Activated CD4-positive, alpha-beta memory T cell treated with anti-CD3 and anti-CD28 coated beads for 36 hours (primary cell): ENCODE measurements at regions not wholly inside any gene's neighbourhood (a gene's known extent, or its start where the extent isn't known, plus 50 kb on each side); places are given as distances from the start of the nearest gene placed in this dataset.
"Not testable (repeated sequence)": the region's sequence is repeated elsewhere in the genome, so short reads cannot be mapped to it uniquely, and the experiment has no call there.

ENCODE experiments used
- CTCF ChIA-PET: fragments of 350-600 bp; sonication (Branson Sonifier 250); formaldehyde crosslinking; loops from one replicate; lab custom pipeline; 2021; ENCODE audit warnings: antibody characterized with exemption, inconsistent platforms; lab: Charles Lee
- POLR2A ChIA-PET: fragments of 350-600 bp; sonication (Branson Sonifier 250); formaldehyde crosslinking; loops from one replicate; lab custom pipeline; 2021; ENCODE audit warnings: antibody characterized with exemption; lab: Charles Lee
- DNase-seq: peaks from one replicate; pipeline ENCODE4 v3.0.0-alpha.2; 2020
- H3K27ac Mint-ChIP-seq: one replicate; pipeline ENCODE4 v1.8.0; 2021; ENCODE audit warnings: mixed read lengths
- H3K27me3 Mint-ChIP-seq: one replicate; pipeline ENCODE4 v1.8.0; 2021; ENCODE audit warnings: mixed read lengths
- H3K36me3 Mint-ChIP-seq: one replicate; pipeline ENCODE4 v1.8.0; 2021; ENCODE audit warnings: mixed read lengths
- H3K4me1 Mint-ChIP-seq: one replicate; pipeline ENCODE4 v1.8.0; 2021; ENCODE audit warnings: low read depth, mixed read lengths
- H3K4me3 Mint-ChIP-seq: one replicate; pipeline ENCODE4 v1.8.0; 2021; ENCODE audit warnings: mild to moderate bottlenecking, mixed read lengths
- H3K9me3 Mint-ChIP-seq: one replicate; pipeline ENCODE4 v1.8.0; 2021; ENCODE audit warnings: mixed read lengths
- intact Hi-C: fragments of 100-400 bp; cut with micrococcal nuclease; formaldehyde crosslinking; loops from one replicate; pipeline ENCODE4 v1.15.1; 2023

- no peak for DNase-seq
- intact Hi-C loops, result no loop called here
- no peaks in the 10 kb centered on the region for H3K9me3 Mint-ChIP-seq
- no peak overlapping the region for H3K4me3 Mint-ChIP-seq
- ChIA-PET CTCF (no interaction called here), POLR2A (no interaction called here)
- no peaks in the 10 kb centered on the region for H3K36me3 Mint-ChIP-seq
- no peak overlapping the region for H3K27ac Mint-ChIP-seq
- no peaks in the 10 kb centered on the region for H3K4me1 Mint-ChIP-seq
- peaks cover 2% of the 10 kb centered on the region for H3K27me3 Mint-ChIP-seq
These were observed 70.4 kb downstream of the TDRD15 start for GRCh38 chr2:21194147-21194546.

GRCh38 chr2:21194858-21195271 lies 71.1 kb downstream of the TDRD15 start:
- ChIA-PET POLR2A (no interaction called here), CTCF (no interaction called here)
- H3K27me3 Mint-ChIP-seq, result peaks cover 2% of the 10 kb centered on the region
- intact Hi-C loops, result no loop called here
- H3K4me3 Mint-ChIP-seq, result no peak overlapping the region
- H3K9me3 Mint-ChIP-seq, result no peaks in the 10 kb centered on the region
- H3K4me1 Mint-ChIP-seq, result no peaks in the 10 kb centered on the region
- H3K36me3 Mint-ChIP-seq, result no peaks in the 10 kb centered on the region
- DNase-seq, result no peak
- H3K27ac Mint-ChIP-seq, result no peak overlapping the region

- no peak for DNase-seq
- POLR2A ChIA-PET, result no interaction called here
- Mint-ChIP-seq H3K4me3 (no peak overlapping the region), H3K4me1 (no peaks in the 10 kb centered on the region), H3K9me3 (no peaks in the 10 kb centered on the region), H3K36me3 (no peaks in the 10 kb centered on the region), H3K27me3 (peaks cover 2% of the 10 kb centered on the region), H3K27ac (no peak overlapping the region)
- CTCF ChIA-PET, result no interaction called here
- intact Hi-C loops, result no loop called here
These were observed 71.6 kb downstream of the TDRD15 start for GRCh38 chr2:21195326-21195725.

- no peaks in the 10 kb centered on the region for H3K36me3 Mint-ChIP-seq
- intact Hi-C loops, result no loop called here
- ChIA-PET CTCF (no interaction called here), POLR2A (no interaction called here)
- no peaks in the 10 kb centered on the region for H3K9me3 Mint-ChIP-seq
- no peak overlapping the region for H3K4me3 Mint-ChIP-seq
- no peaks in the 10 kb centered on the region for H3K4me1 Mint-ChIP-seq
- DNase-seq, result no peak
- no peak overlapping the region for H3K27ac Mint-ChIP-seq
- H3K27me3 Mint-ChIP-seq, result no peaks in the 10 kb centered on the region
These were observed 74.9 kb downstream of the TDRD15 start for GRCh38 chr2:21198637-21199036.

- intact Hi-C loops, result no loop called here
- no peaks in the 10 kb centered on the region for H3K4me1 Mint-ChIP-seq
- H3K27me3 Mint-ChIP-seq, result no peaks in the 10 kb centered on the region
- no peak for DNase-seq
- ChIA-PET CTCF (no interaction called here), POLR2A (no interaction called here)
- no peaks in the 10 kb centered on the region for H3K9me3 Mint-ChIP-seq
- H3K4me3 Mint-ChIP-seq, result no peak overlapping the region
- H3K36me3 Mint-ChIP-seq, result no peaks in the 10 kb centered on the region
- H3K27ac Mint-ChIP-seq, result no peak overlapping the region
These were observed 80.2 kb downstream of the TDRD15 start for GRCh38 chr2:21203976-21204375.

- H3K36me3 Mint-ChIP-seq, CTCF ChIA-PET, DNase-seq, H3K4me3 Mint-ChIP-seq, H3K4me1 Mint-ChIP-seq, H3K27ac Mint-ChIP-seq, H3K9me3 Mint-ChIP-seq, H3K27me3 Mint-ChIP-seq, intact Hi-C loops, POLR2A ChIA-PET: not testable (repeated sequence)
These were observed 90.3 kb downstream of the TDRD15 start for GRCh38 chr2:21214085-21214484.

- Mint-ChIP-seq H3K36me3 (no peaks in the 10 kb centered on the region), H3K4me1 (no peaks in the 10 kb centered on the region), H3K9me3 (no peaks in the 10 kb centered on the region), H3K27ac (no peak overlapping the region), H3K27me3 (no peaks in the 10 kb centered on the region), H3K4me3 (no peak overlapping the region)
- CTCF ChIA-PET, result no interaction called here
- intact Hi-C loops, result no loop called here
- no peak for DNase-seq
- POLR2A ChIA-PET, result no interaction called here
These were observed 93.7 kb downstream of the TDRD15 start for GRCh38 chr2:21217442-21217841.

GRCh38 chr2:21220930-21221329 lies 97.2 kb downstream of the TDRD15 start:
- Mint-ChIP-seq H3K27ac (no peak overlapping the region), H3K4me1 (no peaks in the 10 kb centered on the region), H3K4me3 (no peak overlapping the region), H3K9me3 (no peaks in the 10 kb centered on the region), H3K36me3 (no peaks in the 10 kb centered on the region), H3K27me3 (no peaks in the 10 kb centered on the region)
- intact Hi-C loops, result no loop called here
- ChIA-PET CTCF (no interaction called here), POLR2A (no interaction called here)
- no peak for DNase-seq

GRCh38 chr2:21223618-21224017 lies 99.8 kb downstream of the TDRD15 start:
- DNase-seq, result no peak
- no peaks in the 10 kb centered on the region for H3K27me3 Mint-ChIP-seq
- H3K36me3 Mint-ChIP-seq, result no peaks in the 10 kb centered on the region
- no peak overlapping the region for H3K4me3 Mint-ChIP-seq
- ChIA-PET POLR2A (no interaction called here), CTCF (no interaction called here)
- no peaks in the 10 kb centered on the region for H3K4me1 Mint-ChIP-seq
- intact Hi-C loops, result no loop called here
- no peaks in the 10 kb centered on the region for H3K9me3 Mint-ChIP-seq
- no peak overlapping the region for H3K27ac Mint-ChIP-seq

- DNase-seq, result no peak
- H3K9me3 Mint-ChIP-seq, result no peaks in the 10 kb centered on the region
- no peak overlapping the region for H3K27ac Mint-ChIP-seq
- POLR2A ChIA-PET, result no interaction called here
- no peaks in the 10 kb centered on the region for H3K27me3 Mint-ChIP-seq
- no peaks in the 10 kb centered on the region for H3K4me1 Mint-ChIP-seq
- no peaks in the 10 kb centered on the region for H3K36me3 Mint-ChIP-seq
- no peak overlapping the region for H3K4me3 Mint-ChIP-seq
- intact Hi-C loops, result no loop called here
- CTCF ChIA-PET, result interaction anchor here (0.6 kb wide), 1 partner anchor 567 kb away, joined by 3 read pairs; no protein-coding TSS in a partner anchor
These were observed 104.5 kb downstream of the TDRD15 start for GRCh38 chr2:21228041-21228895.

GRCh38 chr2:21229302-21229701 lies 105.5 kb downstream of the TDRD15 start:
- DNase-seq, result no peak
- Mint-ChIP-seq H3K4me1 (no peaks in the 10 kb centered on the region), H3K9me3 (no peaks in the 10 kb centered on the region), H3K36me3 (no peaks in the 10 kb centered on the region), H3K27ac (no peak overlapping the region), H3K4me3 (no peak overlapping the region), H3K27me3 (no peaks in the 10 kb centered on the region)
- POLR2A ChIA-PET, result no interaction called here
- intact Hi-C loops, result no loop called here
- CTCF ChIA-PET, result no interaction called here

- no peak for DNase-seq
- Mint-ChIP-seq H3K27me3 (no peaks in the 10 kb centered on the region), H3K4me3 (no peak overlapping the region), H3K36me3 (no peaks in the 10 kb centered on the region), H3K9me3 (no peaks in the 10 kb centered on the region), H3K27ac (no peak overlapping the region), H3K4me1 (no peaks in the 10 kb centered on the region)
- intact Hi-C loops, result no loop called here
- ChIA-PET CTCF (no interaction called here), POLR2A (no interaction called here)
These were observed 106.4 kb downstream of the TDRD15 start for GRCh38 chr2:21230140-21230539.

GRCh38 chr2:21231985-21232384 lies 108.2 kb downstream of the TDRD15 start:
- no peaks in the 10 kb centered on the region for H3K9me3 Mint-ChIP-seq
- POLR2A ChIA-PET, result no interaction called here
- CTCF ChIA-PET, result no interaction called here
- no peak overlapping the region for H3K4me3 Mint-ChIP-seq
- intact Hi-C loops, result no loop called here
- H3K4me1 Mint-ChIP-seq, result no peaks in the 10 kb centered on the region
- H3K27ac Mint-ChIP-seq, result no peak overlapping the region
- no peaks in the 10 kb centered on the region for H3K27me3 Mint-ChIP-seq
- no peak for DNase-seq
- H3K36me3 Mint-ChIP-seq, result no peaks in the 10 kb centered on the region
